ENCODE measurements at regions not wholly inside any gene's neighbourhood (a gene's known extent, or its start where the extent isn't known, plus 50 kb on each side); places are given as distances from the start of the nearest gene placed in this dataset.

GRCh38 chr7:118735441-118735840, 510.9 kb downstream of the ANKRD7 start:
- no peak overlapping the region for H3K27ac ChIP-seq
- no peaks in the 10 kb centered on the region for H3K27me3 ChIP-seq (ENCODE audit: insufficient read depth in 3 of 3, low read length in 2 of 3)
- H3K9me3 ChIP-seq = peaks cover 7% of the 10 kb centered on the region
- H3K36me3 ChIP-seq (ENCODE audit: insufficient read depth in 1 of 2, low read depth in 1 of 2) = no peaks in the 10 kb centered on the region
- TF ChIP-seq CTCF (IDR thresholded peaks at IDR 0.05) = no peak
- ATAC-seq (no peak), DNase-seq (no peak)
- H3K4me1 ChIP-seq = no peaks in the 10 kb centered on the region
- intact Hi-C loops (cut with DNase I) = no loop called here
- H3K4me3 ChIP-seq = no peak overlapping the region

GRCh38 chr7:118737935-118738334, 513.4 kb downstream of the ANKRD7 start:
- intact Hi-C loops (cut with DNase I) = no loop called here
- no peak for TF ChIP-seq CTCF (IDR thresholded peaks at IDR 0.05)
- DNase-seq (no peak), ATAC-seq (no peak)
- no peaks in the 10 kb centered on the region for H3K36me3 ChIP-seq (ENCODE audit: insufficient read depth in 1 of 2, low read depth in 1 of 2)
- 82 to 94% (median 90%) methylated on average over 4 of the region's 4 CpGs for WGBS, 3 donors
- peaks cover 7% of the 10 kb centered on the region for H3K9me3 ChIP-seq
- no peaks in the 10 kb centered on the region for H3K27me3 ChIP-seq (ENCODE audit: insufficient read depth in 3 of 3, low read length in 2 of 3)
- H3K4me1 ChIP-seq = no peaks in the 10 kb centered on the region
- no peak overlapping the region for H3K27ac ChIP-seq
- no peak overlapping the region for H3K4me3 ChIP-seq

- ATAC-seq = no peak
- TF ChIP-seq CTCF (IDR thresholded peaks at IDR 0.05) = no peak
- intact Hi-C loops (cut with DNase I) = no loop called here
- Histone ChIP-seq H3K4me1 (no peaks in the 10 kb centered on the region), H3K4me3 (no peak overlapping the region), H3K9me3 (no peaks in the 10 kb centered on the region), H3K27me3 (ENCODE audit: insufficient read depth in 3 of 3, low read length in 2 of 3) (no peaks in the 10 kb centered on the region), H3K36me3 (ENCODE audit: insufficient read depth in 1 of 2, low read depth in 1 of 2) (no peaks in the 10 kb centered on the region), H3K27ac (no peak overlapping the region)
- DNase-seq = no peak
- 34 to 44% (median 38%) methylated on average over 1 of the region's 1 CpG for WGBS, 3 donors
Observed at GRCh38 chr7:118745927-118746326, 521.4 kb downstream of the ANKRD7 start.

- DNase-seq (no peak), ATAC-seq (no peak)
- H3K4me3 ChIP-seq = no peak overlapping the region
- H3K27ac ChIP-seq = no peak overlapping the region
- no peaks in the 10 kb centered on the region for H3K27me3 ChIP-seq (ENCODE audit: insufficient read depth in 3 of 3, low read length in 2 of 3)
- no peaks in the 10 kb centered on the region for H3K36me3 ChIP-seq (ENCODE audit: insufficient read depth in 1 of 2, low read depth in 1 of 2)
- TF ChIP-seq CTCF (IDR thresholded peaks at IDR 0.05) = no peak
- no peaks in the 10 kb centered on the region for H3K9me3 ChIP-seq
- no peaks in the 10 kb centered on the region for H3K4me1 ChIP-seq
- intact Hi-C loops (cut with DNase I) = no loop called here
Observed at GRCh38 chr7:118747473-118747872, 523.0 kb downstream of the ANKRD7 start.

- ATAC-seq (no peak), DNase-seq (no peak)
- Histone ChIP-seq H3K4me1 (no peaks in the 10 kb centered on the region), H3K9me3 (no peaks in the 10 kb centered on the region), H3K27ac (no peak overlapping the region), H3K36me3 (ENCODE audit: insufficient read depth in 1 of 2, low read depth in 1 of 2) (no peaks in the 10 kb centered on the region), H3K4me3 (no peak overlapping the region), H3K27me3 (ENCODE audit: insufficient read depth in 3 of 3, low read length in 2 of 3) (no peaks in the 10 kb centered on the region)
- intact Hi-C loops (cut with DNase I) = no loop called here
- WGBS, 3 donors = 89 to 96% (median 96%) methylated on average over 1 of the region's 1 CpG
- no peak for TF ChIP-seq CTCF (IDR thresholded peaks at IDR 0.05)
Observed at GRCh38 chr7:118753479-118753878, 529.0 kb downstream of the ANKRD7 start.
